Limb (tissue), 2 donors: ENCODE measurements at regions not wholly inside any gene's neighbourhood (a gene's known extent, or its start where the extent isn't known, plus 50 kb on each side); places are given as distances from the start of the nearest gene placed in this dataset.

Experiments
- DNase-seq, 2 donors: peaks; one replicate each; pipeline ENCODE4 v3.0.0-alpha.2; 2016; ENCODE audit errors: extremely low spot score in 2 of 2

GRCh38 chr3:55244247-55244646, 242.9 kb downstream of the WNT5A start:
- DNase-seq, result no peak

GRCh38 chr3:55243678-55244077, 243.4 kb downstream of the WNT5A start:
- no peak for DNase-seq

GRCh38 chr3:55242921-55243320, 244.2 kb downstream of the WNT5A start:
- no peak for DNase-seq

- no peak for DNase-seq
Measured at GRCh38 chr3:55241098-55241497, 246.0 kb downstream of the WNT5A start.

GRCh38 chr3:55235416-55235815, 251.7 kb downstream of the WNT5A start:
- DNase-seq, result no peak

- no peak for DNase-seq
Measured at GRCh38 chr3:55226696-55227095, 260.4 kb downstream of the WNT5A start.

- no peak for DNase-seq
Measured at GRCh38 chr3:55218577-55218976, 268.5 kb downstream of the WNT5A start.

GRCh38 chr3:55207744-55208143, 279.4 kb downstream of the WNT5A start:
- DNase-seq, result no peak

GRCh38 chr3:55205990-55206389, 278.1 kb upstream of the LRTM1 start:
- DNase-seq, result no peak

- no peak for DNase-seq
Measured at GRCh38 chr3:55204417-55204816, 276.6 kb upstream of the LRTM1 start.

GRCh38 chr3:55203546-55203945, 275.7 kb upstream of the LRTM1 start:
- no peak for DNase-seq

GRCh38 chr3:55203006-55203405, 275.1 kb upstream of the LRTM1 start:
- no peak for DNase-seq

GRCh38 chr3:55202326-55202725, 274.5 kb upstream of the LRTM1 start:
- no peak for DNase-seq

GRCh38 chr3:55201779-55202178, 273.9 kb upstream of the LRTM1 start:
- DNase-seq, result no peak

GRCh38 chr3:55200906-55201305, 273.0 kb upstream of the LRTM1 start:
- no peak for DNase-seq

- DNase-seq, result no peak
Measured at GRCh38 chr3:55198554-55198953, 270.7 kb upstream of the LRTM1 start.

GRCh38 chr3:55197021-55197420, 269.2 kb upstream of the LRTM1 start:
- DNase-seq, result no peak

GRCh38 chr3:55196495-55196894, 268.6 kb upstream of the LRTM1 start:
- DNase-seq, result no peak

GRCh38 chr3:55194376-55194775, 266.5 kb upstream of the LRTM1 start:
- DNase-seq, result no peak

- no peak for DNase-seq
Measured at GRCh38 chr3:55191911-55192775, 264.3 kb upstream of the LRTM1 start.

- DNase-seq, result no peak
Measured at GRCh38 chr3:55190331-55190730, 262.5 kb upstream of the LRTM1 start.

GRCh38 chr3:55189359-55189801, 261.5 kb upstream of the LRTM1 start:
- DNase-seq, result no peak

GRCh38 chr3:55185380-55185779, 257.5 kb upstream of the LRTM1 start:
- no peak for DNase-seq
